Psoas muscle (tissue), 7 donors: ENCODE measurements at regions not wholly inside any gene's neighbourhood (a gene's known extent, or its start where the extent isn't known, plus 50 kb on each side); places are given as distances from the start of the nearest gene placed in this dataset.

Experiments used
- ATAC-seq, 4 donors: fragments of 200-7000 bp; cut with Tn5 transposase; one replicate each; pipeline ENCODE4 v1.9.1; 2020; ENCODE audit warnings: moderate library complexity in 3 of 4, mild to moderate bottlenecking in 2 of 4
- DNase-seq, 2 donors: peaks; one replicate each; pipeline ENCODE4 v3.0.0-alpha.2; 2020
- H3K27ac ChIP-seq: fragments of 200-600 bp; one replicate; pipeline ENCODE4 v1.8.0; 2022
- H3K27me3 ChIP-seq, 3 donors: fragments of 200-600 bp in 1 of 3; one replicate each; pipeline versions ENCODE4 v1.6.1 to v1.8.0; 2013 to 2022; ENCODE audit warnings: low read length in 2 of 3, mild to moderate bottlenecking in 2 of 3, moderate library complexity in 1 of 3; ENCODE audit not compliant: insufficient read depth in 3 of 3
- H3K36me3 ChIP-seq, 2 donors: fragments of 200-600 bp in 1 of 2; one replicate each; pipeline versions ENCODE4 v1.6.1 to v1.8.0; 2013 to 2022; ENCODE audit warnings: low read depth in 1 of 2, mild to moderate bottlenecking in 1 of 2, moderate library complexity in 1 of 2; ENCODE audit not compliant: insufficient read depth in 1 of 2
- H3K4me1 ChIP-seq: fragments of 200-600 bp; one replicate; pipeline ENCODE4 v1.8.0; 2022
- H3K4me3 ChIP-seq: fragments of 200-600 bp; one replicate; pipeline ENCODE4 v1.8.0; 2022; ENCODE audit warnings: mild to moderate bottlenecking
- H3K9me3 ChIP-seq: fragments of 200-600 bp; one replicate; pipeline ENCODE4 v1.8.0; 2022
- CTCF ChIP-seq: fragments of 200-600 bp; IDR thresholded peaks from one replicate; pipeline ENCODE4 v1.8.0; 2022; ENCODE audit warnings: antibody characterized with exemption
- WGBS, 3 donors: extraction: QIAGEN DNeasy Blood & Tissue Kit; methylation state at CpG; one replicate each; pipeline versions ENCODE4 v1.1.6 to v1.1.7; 2013; 5-methylcytosine and 5-hydroxymethylcytosine counted together
- intact Hi-C, 2 donors: fragments of 100-400 bp; cut with DNase I; formaldehyde crosslinking; loops; one replicate each; pipeline versions ENCODE4 v1.11.0 to v1.14.2; 2022
- donor health status: healthy with polysubstance abuse.
- donor health status: DM: no; HTN: no; CAD: no; lungs with moderate emphysema.
- donor health status: Bipolar disorder and iron deficiency.
- donor health status: healthy.
- donor health status: DM: yes; HTN: yes; CAD: no.
- donor health status: DM: no; HTN: no; CAD: no.
- donor health status: DM: yes; HTN: yes; CAD: no.

GRCh38 chr1:116855191-116855619 lies 54.5 kb upstream of the PTGFRN start:
- Histone ChIP-seq H3K27ac (no peak overlapping the region), H3K9me3 (no peaks in the 10 kb centered on the region), H3K4me1 (no peaks in the 10 kb centered on the region), H3K4me3 (no peak overlapping the region), H3K36me3 (no peaks in the 10 kb centered on the region), H3K27me3 (peaks cover 0 to 1% (median 0%) of the 10 kb centered on the region in 3 donors)
- DNase-seq (peak; percentile 32 to 64), ATAC-seq (peak in 2 of 4 donors; percentile 35 to 48)
- 17 to 27% (median 18%) methylated on average over 5 of the region's 5 CpGs for WGBS, 3 donors
- TF ChIP-seq CTCF = no peak
- intact Hi-C loops = loop anchor here in 1 of 2 donors (10.0 kb wide), 1 partner anchor 200 kb away; no protein-coding TSS in a partner anchor

DNA sequence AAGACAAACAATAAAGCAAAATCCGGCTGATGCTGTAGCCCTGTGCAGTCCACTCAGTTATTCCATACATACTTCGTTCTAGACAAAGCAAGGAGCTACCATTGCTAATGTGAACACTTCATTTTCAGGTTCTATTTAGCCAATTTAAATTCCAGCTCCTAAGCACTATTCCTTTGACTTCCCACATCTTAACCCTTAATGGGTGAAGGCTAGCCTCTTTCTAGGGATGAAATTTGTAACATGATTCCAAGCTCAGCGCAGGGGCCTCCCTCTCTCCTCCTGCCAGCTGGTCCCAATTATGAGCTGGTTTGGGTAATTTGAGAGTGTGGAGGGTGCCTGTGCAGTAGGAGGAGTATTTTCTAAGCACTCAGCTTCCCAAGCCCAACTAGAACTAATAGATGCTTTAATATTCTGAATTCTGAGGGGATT lies 53.9 kb upstream of the PTGFRN start:
- no peaks in the 10 kb centered on the region for H3K4me1 ChIP-seq
- no peak for DNase-seq
- intact Hi-C loops = loop anchor here in 1 of 2 donors (10.0 kb wide), 1 partner anchor 199 kb away; no protein-coding TSS in a partner anchor
- no peak for ATAC-seq
- H3K9me3 ChIP-seq = no peaks in the 10 kb centered on the region
- no peak overlapping the region for H3K4me3 ChIP-seq
- H3K36me3 ChIP-seq = no peaks in the 10 kb centered on the region
- peaks cover 0 to 1% (median 0%) of the 10 kb centered on the region in 3 donors for H3K27me3 ChIP-seq
- WGBS, 3 donors = 40 to 51% (median 46%) methylated on average over 3 of the region's 3 CpGs
- TF ChIP-seq CTCF = no peak
- no peak overlapping the region for H3K27ac ChIP-seq

GRCh38 chr1:116856312-116856711 lies 53.4 kb upstream of the PTGFRN start:
- Histone ChIP-seq H3K9me3 (no peaks in the 10 kb centered on the region), H3K36me3 (no peaks in the 10 kb centered on the region), H3K4me3 (no peak overlapping the region), H3K27ac (no peak overlapping the region), H3K4me1 (no peaks in the 10 kb centered on the region), H3K27me3 (peaks cover 0 to 1% (median 0%) of the 10 kb centered on the region in 3 donors)
- DNase-seq = no peak
- no peak for ATAC-seq
- intact Hi-C loops = loop anchor here in 1 of 2 donors (10.0 kb wide), 1 partner anchor 198 kb away; no protein-coding TSS in a partner anchor
- 71 to 83% (median 74%) methylated on average over 3 of the region's 3 CpGs for WGBS, 3 donors
- TF ChIP-seq CTCF = no peak

DNA sequence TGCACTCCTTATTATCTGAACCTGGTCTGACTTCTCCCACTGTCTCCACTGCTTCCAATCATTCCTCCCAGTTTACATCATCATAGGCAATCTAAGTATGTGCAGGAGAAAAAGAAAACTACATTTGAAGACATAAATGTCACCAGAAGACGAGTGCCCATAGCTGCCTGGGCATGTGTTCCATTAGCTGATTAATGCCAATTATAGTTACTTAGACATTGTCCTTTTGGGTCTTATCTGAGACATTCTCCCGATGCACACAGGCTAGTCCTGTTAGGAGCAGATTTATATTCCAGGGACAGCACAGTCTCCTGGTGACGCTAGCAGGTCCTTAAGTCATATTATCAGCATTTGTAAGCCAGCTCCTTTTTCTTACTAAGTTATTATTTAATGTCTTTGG lies 52.6 kb upstream of the PTGFRN start:
- ATAC-seq = no peak
- Histone ChIP-seq H3K4me3 (no peak overlapping the region), H3K27ac (no peak overlapping the region), H3K4me1 (no peaks in the 10 kb centered on the region), H3K9me3 (no peaks in the 10 kb centered on the region), H3K27me3 (peaks cover 0 to 1% (median 0%) of the 10 kb centered on the region in 3 donors), H3K36me3 (no peaks in the 10 kb centered on the region)
- DNase-seq = no peak
- intact Hi-C loops = loop anchor here in 1 of 2 donors (10.0 kb wide), 1 partner anchor 198 kb away; no protein-coding TSS in a partner anchor
- TF ChIP-seq CTCF = no peak
- 87 to 91% (median 88%) methylated on average over 3 of the region's 3 CpGs for WGBS, 3 donors
